GM23338 (cell line): ENCODE measurements at regions not wholly inside any gene's neighbourhood (a gene's known extent, or its start where the extent isn't known, plus 50 kb on each side); places are given as distances from the start of the nearest gene placed in this dataset.

Experiments
- ATAC-seq: fragments of 200-7000 bp; cut with Tn5 transposase; 3 replicates; pipeline ENCODE4 v1.9.1; 2020
- DNase-seq: peaks from one replicate; pipeline ENCODE4 v3.0.0-alpha.2; 2015; ENCODE audit warnings: low spot score
- H2AFZ ChIP-seq: fragments of 200-600 bp; sonication (generic); 2 replicates; pipeline ENCODE4 v1.8.0; 2016; ENCODE audit warnings: antibody characterized with exemption, mild to moderate bottlenecking, moderate library complexity
- H3F3A ChIP-seq: fragments of 200-600 bp; sonication (generic); replicated peaks from 2 replicates; pipeline ENCODE4 v1.8.0; 2017; ENCODE audit warnings: antibody characterized with exemption, mixed run types, low read depth
- H3K27ac ChIP-seq: fragments of 200-600 bp; sonication (generic); 2 replicates; pipeline ENCODE4 v1.6.1; 2016; ENCODE audit warnings: low read depth
- H3K27me3 ChIP-seq: fragments of 200-600 bp; sonication (generic); 2 replicates; pipeline ENCODE4 v1.8.0; 2016; ENCODE audit warnings: mild to moderate bottlenecking, mixed run types, moderate library complexity; ENCODE audit not compliant: insufficient read depth
- H3K36me3 ChIP-seq: fragments of 200-600 bp; sonication (generic); 2 replicates; pipeline ENCODE4 v1.8.0; 2016; ENCODE audit warnings: mild to moderate bottlenecking; ENCODE audit not compliant: insufficient read depth
- H3K4me1 ChIP-seq: fragments of 200-600 bp; sonication (generic); 2 replicates; pipeline ENCODE4 v1.8.0; 2016; ENCODE audit warnings: mild to moderate bottlenecking, moderate library complexity; ENCODE audit not compliant: insufficient read depth
- H3K4me2 ChIP-seq: fragments of 200-600 bp; sonication (generic); 2 replicates; pipeline ENCODE4 v1.7.1; 2017; ENCODE audit warnings: mixed run types
- H3K4me3 ChIP-seq: fragments of 200-600 bp; sonication (generic); 2 replicates; pipeline ENCODE4 v1.6.1; 2016; ENCODE audit warnings: mixed run types
- H3K79me2 ChIP-seq: fragments of 200-600 bp; sonication (generic); replicated peaks from 2 replicates; pipeline ENCODE4 v1.8.0; 2017; ENCODE audit warnings: mild to moderate bottlenecking; ENCODE audit not compliant: insufficient read depth
- H3K9me2 ChIP-seq: fragments of 200-600 bp; sonication (generic); 2 replicates; pipeline ENCODE4 v1.8.0; 2017; ENCODE audit not compliant: insufficient read depth
- H4K20me1 ChIP-seq: fragments of 200-600 bp; sonication (generic); replicated peaks from 2 replicates; pipeline ENCODE4 v1.8.0; 2017; ENCODE audit warnings: mild to moderate bottlenecking; ENCODE audit not compliant: insufficient read depth
- H3K27ac Mint-ChIP-seq: 2 replicates; pipeline ENCODE4 v1.8.0; 2020; ENCODE audit warnings: inconsistent platforms, mild to moderate bottlenecking, moderate library complexity, mixed read lengths
- H3K27me3 Mint-ChIP-seq: 3 replicates; pipeline ENCODE4 v1.8.0; 2022; ENCODE audit warnings: low read depth, mild to moderate bottlenecking, moderate library complexity, mixed read lengths, inconsistent platforms; ENCODE audit not compliant: insufficient read depth, poor library complexity
- H3K36me3 Mint-ChIP-seq: 3 replicates; pipeline ENCODE4 v1.8.0; 2021; ENCODE audit warnings: low read depth, mild to moderate bottlenecking, inconsistent platforms, moderate library complexity, mixed read lengths
- H3K4me1 Mint-ChIP-seq: 3 replicates; pipeline ENCODE4 v1.8.0; 2020; ENCODE audit warnings: mild to moderate bottlenecking, inconsistent platforms, mixed read lengths
- H3K4me3 Mint-ChIP-seq: 3 replicates; pipeline ENCODE4 v1.8.0; 2021; ENCODE audit warnings: moderate library complexity, mild to moderate bottlenecking, inconsistent platforms, mixed read lengths
- H3K9me3 Mint-ChIP-seq: 3 replicates; pipeline ENCODE4 v1.8.0; 2020; ENCODE audit warnings: moderate library complexity, mild to moderate bottlenecking, inconsistent platforms, mixed read lengths
- CREB1 ChIP-seq: fragments of 250-450 bp; sonication (Bioruptor Pico); IDR thresholded peaks from 2 replicates; pipeline ENCODE4 v1.5.0; 2020; ENCODE audit warnings: low read depth, mild to moderate bottlenecking, moderate library complexity
- CTCF ChIP-seq, 2 experiments: fragments of 200-600 bp in 1 of 2; sonication (generic) in 1 of 2; conservative IDR thresholded peaks; 2 replicates each; pipeline versions ENCODE4 v1.5.1 to v1.6.1; 2016 to 2017; ENCODE audit warnings: antibody characterized with exemption in 2 of 2, low read depth in 2 of 2, mild to moderate bottlenecking in 2 of 2, moderate library complexity in 1 of 2
- ETS1 ChIP-seq: IDR thresholded peaks from 2 replicates; pipeline ENCODE4 v1.6.1; 2016; ENCODE audit warnings: antibody characterized with exemption
- EZH2 ChIP-seq: fragments of 200-600 bp; sonication (generic); IDR thresholded peaks from one replicate; pipeline ENCODE4 v1.8.0; 2017; ENCODE audit warnings: antibody characterized with exemption, mild to moderate bottlenecking, low read depth; ENCODE audit not compliant: unreplicated experiment
- EZH2phosphoT487 ChIP-seq: fragments of 200-600 bp; sonication (generic); IDR thresholded peaks from one replicate; pipeline ENCODE4 v1.8.1; 2018; ENCODE audit warnings: antibody characterized with exemption; ENCODE audit not compliant: unreplicated experiment
- JUNB ChIP-seq: IDR thresholded peaks from one replicate; pipeline ENCODE4 v1.6.1; 2016; ENCODE audit warnings: antibody characterized with exemption; ENCODE audit not compliant: unreplicated experiment
- NANOG ChIP-seq: IDR thresholded peaks from 2 replicates; pipeline ENCODE4 v1.6.1; 2016; ENCODE audit warnings: antibody characterized with exemption, borderline replicate concordance
- POLR2AphosphoS5 ChIP-seq: IDR thresholded peaks from 2 replicates; pipeline ENCODE4 v1.6.1; 2016; ENCODE audit warnings: antibody characterized with exemption, low read depth
- REST ChIP-seq: IDR thresholded peaks from one replicate; pipeline ENCODE4 v1.6.1; 2018; ENCODE audit warnings: antibody characterized with exemption; ENCODE audit not compliant: unreplicated experiment
- STAT1 ChIP-seq: IDR thresholded peaks from one replicate; pipeline ENCODE4 v1.6.1; 2016; ENCODE audit warnings: antibody characterized with exemption; ENCODE audit not compliant: unreplicated experiment
- ZNF114 ChIP-seq: fragments of 250-450 bp; sonication (Bioruptor Pico); IDR thresholded peaks from 2 replicates; pipeline ENCODE4 v1.5.0; 2020; ENCODE audit warnings: mild to moderate bottlenecking, moderate library complexity
- ZNF331 ChIP-seq: fragments of 250-450 bp; sonication (Bioruptor Pico); IDR thresholded peaks from 2 replicates; pipeline ENCODE4 v1.5.0; 2020; ENCODE audit warnings: low read depth, mild to moderate bottlenecking, moderate library complexity
- ZNF462 ChIP-seq: fragments of 250-450 bp; sonication (Bioruptor Pico); IDR thresholded peaks from 2 replicates; pipeline ENCODE4 v1.5.0; 2020; ENCODE audit warnings: mild to moderate bottlenecking, moderate library complexity

GRCh38 chr4:30790123-30790522, 70.0 kb downstream of the PCDH7 start:
- no peak overlapping the region for H2AFZ ChIP-seq
- no peak overlapping the region for H3K4me2 ChIP-seq
- H3F3A ChIP-seq, result no peaks in the 10 kb centered on the region
- no peaks in the 10 kb centered on the region for H3K9me3 Mint-ChIP-seq
- H3K4me3 ChIP-seq, result no peak overlapping the region
- TF ChIP-seq REST, result no peak
- TF ChIP-seq POLR2AphosphoS5, result no peak
- no peak for TF ChIP-seq ZNF462 (CRISPR knock-in tag)
- TF ChIP-seq ETS1, result no peak
- no peak for TF ChIP-seq EZH2phosphoT487
- TF ChIP-seq NANOG, result no peak
- TF ChIP-seq EZH2, result no peak
- no peak for TF ChIP-seq STAT1
- TF ChIP-seq ZNF331, result no peak
- no peak for TF ChIP-seq CTCF (conservative IDR thresholded peaks at IDR 0.05; ENCODE audit: low read depth in 2 of 2)
- TF ChIP-seq CREB1 (CRISPR knock-in tag), result no peak
- TF ChIP-seq JUNB, result no peak
- no peak for TF ChIP-seq ZNF114
- H3K27me3 Mint-ChIP-seq, result peaks cover 3% of the 10 kb centered on the region
- DNase-seq (no peak), ATAC-seq (no peak)
- peaks cover 23% of the 10 kb centered on the region for H3K4me1 ChIP-seq
- no peaks in the 10 kb centered on the region for H3K79me2 ChIP-seq
- no peaks in the 10 kb centered on the region for H3K36me3 ChIP-seq
- H3K27ac Mint-ChIP-seq, result no peak overlapping the region
- no peaks in the 10 kb centered on the region for H3K36me3 Mint-ChIP-seq
- H3K27me3 ChIP-seq, result no peaks in the 10 kb centered on the region
- peaks cover 19% of the 10 kb centered on the region for H3K4me1 Mint-ChIP-seq
- H3K27ac ChIP-seq, result no peak overlapping the region
- no peak overlapping the region for H3K4me3 Mint-ChIP-seq
- no peaks in the 10 kb centered on the region for H3K9me2 ChIP-seq
- no peaks in the 10 kb centered on the region for H4K20me1 ChIP-seq
